ENCODE measurements at regions not wholly inside any gene's neighbourhood (a gene's known extent, or its start where the extent isn't known, plus 50 kb on each side); places are given as distances from the start of the nearest gene placed in this dataset.

DNA sequence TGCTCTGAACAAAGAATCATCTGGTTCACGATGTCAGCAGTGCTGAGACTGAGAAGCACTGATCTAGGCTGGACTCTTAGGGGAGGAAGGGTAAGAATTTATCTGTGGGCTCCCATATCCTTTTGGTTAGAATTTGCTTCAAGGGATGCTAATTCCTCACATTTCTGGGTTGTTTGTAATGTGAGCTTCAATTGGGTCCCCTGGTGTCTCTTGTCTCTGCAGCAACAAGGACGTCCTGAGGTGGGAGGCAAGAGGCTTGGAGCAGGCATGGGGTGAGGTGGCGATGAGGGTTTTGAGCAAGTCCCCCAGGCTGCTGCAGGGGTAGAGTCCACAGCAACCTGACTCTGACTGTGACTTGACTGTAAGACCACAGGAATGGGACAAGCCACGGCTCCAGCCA lies 213.8 kb upstream of the NLRP1 start:
- TF ChIP-seq POLR2A (IDR thresholded peaks at IDR 0.05) (no peak), POLR2AphosphoS5 (IDR thresholded peaks at IDR 0.05; ENCODE audit: insufficient read depth in 1 of 2, low read depth in 1 of 2) (no peak)
- TF ChIP-seq, protein P1, sequence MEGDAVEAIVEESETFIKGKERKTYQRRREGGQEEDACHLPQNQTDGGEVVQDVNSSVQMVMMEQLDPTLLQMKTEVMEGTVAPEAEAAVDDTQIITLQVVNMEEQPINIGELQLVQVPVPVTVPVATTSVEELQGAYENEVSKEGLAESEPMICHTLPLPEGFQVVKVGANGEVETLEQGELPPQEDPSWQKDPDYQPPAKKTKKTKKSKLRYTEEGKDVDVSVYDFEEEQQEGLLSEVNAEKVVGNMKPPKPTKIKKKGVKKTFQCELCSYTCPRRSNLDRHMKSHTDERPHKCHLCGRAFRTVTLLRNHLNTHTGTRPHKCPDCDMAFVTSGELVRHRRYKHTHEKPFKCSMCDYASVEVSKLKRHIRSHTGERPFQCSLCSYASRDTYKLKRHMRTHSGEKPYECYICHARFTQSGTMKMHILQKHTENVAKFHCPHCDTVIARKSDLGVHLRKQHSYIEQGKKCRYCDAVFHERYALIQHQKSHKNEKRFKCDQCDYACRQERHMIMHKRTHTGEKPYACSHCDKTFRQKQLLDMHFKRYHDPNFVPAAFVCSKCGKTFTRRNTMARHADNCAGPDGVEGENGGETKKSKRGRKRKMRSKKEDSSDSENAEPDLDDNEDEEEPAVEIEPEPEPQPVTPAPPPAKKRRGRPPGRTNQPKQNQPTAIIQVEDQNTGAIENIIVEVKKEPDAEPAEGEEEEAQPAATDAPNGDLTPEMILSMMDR (IDR thresholded peaks at IDR 0.05), result no peak
- intact Hi-C loops (cut with DNase I), result no loop called here
- H3K4me3 ChIP-seq, result no peak overlapping the region
- H3K9me3 ChIP-seq, result no peaks in the 10 kb centered on the region
- no peak overlapping the region for H3K27ac ChIP-seq
- no peaks in the 10 kb centered on the region for H3K27me3 ChIP-seq
- DNase-seq (ENCODE audit: extremely low spot score in 2 of 2), result no peak
- no peaks in the 10 kb centered on the region for H3K4me1 ChIP-seq
- H3K36me3 ChIP-seq, result no peaks in the 10 kb centered on the region

DNA sequence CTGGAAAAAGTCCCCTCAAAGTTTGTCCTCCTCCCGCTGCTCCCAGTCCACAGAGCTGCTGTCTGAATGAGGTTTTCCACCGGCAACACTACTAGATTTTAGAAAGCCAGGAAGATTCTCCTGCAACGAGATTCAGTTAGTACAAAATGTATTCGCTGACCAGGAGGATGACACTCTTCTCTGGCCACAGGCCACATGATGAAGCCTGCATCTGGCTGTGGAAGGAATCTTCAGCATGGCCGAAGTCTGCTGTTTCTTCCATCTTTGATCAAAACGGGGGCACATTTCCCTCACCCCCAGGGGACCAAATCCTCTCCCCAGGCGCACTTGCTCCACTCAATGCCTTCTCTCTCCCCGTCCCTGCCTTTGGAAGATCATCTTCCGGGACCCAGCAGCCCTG lies 215.8 kb upstream of the NLRP1 start:
- DNase-seq (ENCODE audit: extremely low spot score in 2 of 2), result no peak
- Histone ChIP-seq H3K4me1 (no peaks in the 10 kb centered on the region), H3K4me3 (no peak overlapping the region), H3K9me3 (no peaks in the 10 kb centered on the region), H3K27me3 (no peaks in the 10 kb centered on the region), H3K27ac (no peak overlapping the region), H3K36me3 (no peaks in the 10 kb centered on the region)
- TF ChIP-seq POLR2AphosphoS5 (IDR thresholded peaks at IDR 0.05; ENCODE audit: insufficient read depth in 1 of 2, low read depth in 1 of 2), result no peak
- TF ChIP-seq, protein P1 (IDR thresholded peaks at IDR 0.05), result no peak
- TF ChIP-seq POLR2A (IDR thresholded peaks at IDR 0.05), result no peak
- intact Hi-C loops (cut with DNase I), result no loop called here

DNA sequence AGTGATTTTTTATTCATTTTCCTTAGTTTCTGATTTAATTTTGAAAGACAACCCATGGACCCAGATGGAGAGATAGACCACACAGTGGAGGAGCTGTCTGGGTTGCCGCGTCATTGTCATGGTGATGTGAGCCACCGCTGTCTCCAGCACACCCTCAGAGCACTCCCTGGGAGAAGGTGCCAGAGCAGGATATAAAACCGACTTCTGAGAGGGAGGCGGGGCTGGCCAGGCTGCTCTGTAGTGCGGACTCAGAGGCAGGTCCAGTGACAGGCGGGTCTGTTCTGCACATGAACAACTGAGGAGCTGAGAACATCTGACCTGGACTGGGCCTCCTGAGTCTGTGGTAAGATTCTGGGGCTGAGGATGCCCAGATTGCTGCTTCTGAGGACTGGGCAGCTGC lies 216.3 kb upstream of the NLRP1 start:
- Histone ChIP-seq H3K27me3 (no peaks in the 10 kb centered on the region), H3K4me1 (no peaks in the 10 kb centered on the region), H3K36me3 (no peaks in the 10 kb centered on the region), H3K9me3 (no peaks in the 10 kb centered on the region), H3K4me3 (no peak overlapping the region), H3K27ac (no peak overlapping the region)
- intact Hi-C loops (cut with DNase I), result no loop called here
- DNase-seq (ENCODE audit: extremely low spot score in 2 of 2), result no peak
- TF ChIP-seq POLR2AphosphoS5 (IDR thresholded peaks at IDR 0.05; ENCODE audit: insufficient read depth in 1 of 2, low read depth in 1 of 2) (no peak), POLR2A (IDR thresholded peaks at IDR 0.05) (no peak)
- TF ChIP-seq, protein P1 (IDR thresholded peaks at IDR 0.05), result no peak

DNA sequence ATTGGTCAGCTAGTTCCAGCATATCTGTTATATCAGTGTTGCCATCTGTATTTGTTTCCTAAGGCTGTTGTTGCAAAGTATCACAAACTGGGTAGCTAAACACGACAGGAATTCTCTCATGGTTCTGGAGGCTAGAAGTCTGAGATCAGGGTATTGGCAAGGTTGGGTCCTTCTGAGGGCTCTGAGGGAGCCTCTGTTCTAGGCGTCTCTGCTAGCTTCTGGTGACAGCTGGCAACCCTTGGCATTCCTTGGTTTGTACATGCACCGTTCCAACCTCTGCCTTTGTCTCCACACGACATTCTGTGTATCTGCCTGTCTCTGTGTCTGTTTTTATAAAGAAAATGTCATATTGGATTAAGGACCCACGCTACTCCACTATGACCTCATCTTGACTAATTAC lies 219.9 kb upstream of the NLRP1 start:
- Histone ChIP-seq H3K9me3 (no peaks in the 10 kb centered on the region), H3K4me1 (no peaks in the 10 kb centered on the region), H3K27me3 (no peaks in the 10 kb centered on the region), H3K27ac (no peak overlapping the region), H3K4me3 (no peak overlapping the region), H3K36me3 (no peaks in the 10 kb centered on the region)
- intact Hi-C loops (cut with DNase I), result no loop called here
- TF ChIP-seq, protein P1 (IDR thresholded peaks at IDR 0.05), result no peak
- TF ChIP-seq POLR2AphosphoS5 (IDR thresholded peaks at IDR 0.05; ENCODE audit: insufficient read depth in 1 of 2, low read depth in 1 of 2), result no peak
- TF ChIP-seq POLR2A (IDR thresholded peaks at IDR 0.05), result no peak
- DNase-seq (ENCODE audit: extremely low spot score in 2 of 2), result no peak

DNA sequence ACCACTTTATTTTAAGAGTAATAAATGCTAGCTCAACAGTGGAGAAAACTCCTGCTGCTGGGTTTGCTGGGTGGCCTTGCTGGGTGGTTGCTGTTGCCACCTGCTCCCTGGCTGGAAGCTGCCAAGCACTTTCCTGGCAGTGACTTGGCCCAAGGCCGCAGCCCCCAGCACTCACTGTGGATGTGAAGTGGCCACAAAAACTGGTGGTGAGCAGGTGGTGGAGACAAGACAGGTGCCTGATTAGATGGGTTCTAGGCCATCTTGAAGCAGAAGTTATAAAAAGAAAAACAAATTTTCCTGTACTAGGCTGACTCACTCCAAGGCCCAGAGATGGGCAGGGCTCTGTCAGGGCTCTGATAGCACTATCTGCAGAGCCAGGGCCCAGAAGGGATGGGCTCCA lies 224.7 kb upstream of the NLRP1 start:
- Histone ChIP-seq H3K9me3 (no peaks in the 10 kb centered on the region), H3K4me3 (no peak overlapping the region), H3K27ac (no peak overlapping the region), H3K36me3 (no peaks in the 10 kb centered on the region), H3K4me1 (no peaks in the 10 kb centered on the region), H3K27me3 (no peaks in the 10 kb centered on the region)
- DNase-seq (ENCODE audit: extremely low spot score in 2 of 2), result peak in 1 of 2 donors; percentile 40
- TF ChIP-seq POLR2AphosphoS5 (IDR thresholded peaks at IDR 0.05; ENCODE audit: insufficient read depth in 1 of 2, low read depth in 1 of 2), result no peak
- TF ChIP-seq, protein P1 (IDR thresholded peaks at IDR 0.05), result no peak
- intact Hi-C loops (cut with DNase I), result no loop called here
